ENCODE measurements at regions not wholly inside any gene's neighbourhood (a gene's known extent, or its start where the extent isn't known, plus 50 kb on each side); places are given as distances from the start of the nearest gene placed in this dataset.

- DNase-seq (ENCODE audit: low read depth) = no peak
- no peak for TF ChIP-seq CTCF (IDR thresholded peaks at IDR 0.05; ENCODE audit: control insufficient read depth, insufficient read depth, low read depth, low read length, missing control alignments)
- H3K4me3 ChIP-seq (ENCODE audit: control insufficient read depth, low read depth, low read length) = no peak overlapping the region
Measured at GRCh38 chr2:181398000-181398399, 59.2 kb upstream of the ITGA4 start.

GRCh38 chr2:181399027-181399426, 58.2 kb upstream of the ITGA4 start:
- no peak for TF ChIP-seq CTCF (IDR thresholded peaks at IDR 0.05; ENCODE audit: control insufficient read depth, insufficient read depth, low read depth, low read length, missing control alignments)
- no peak for DNase-seq (ENCODE audit: low read depth)
- no peak overlapping the region for H3K4me3 ChIP-seq (ENCODE audit: control insufficient read depth, low read depth, low read length)

- TF ChIP-seq CTCF (IDR thresholded peaks at IDR 0.05; ENCODE audit: control insufficient read depth, insufficient read depth, low read depth, low read length, missing control alignments) = no peak
- DNase-seq (ENCODE audit: low read depth) = no peak
- H3K4me3 ChIP-seq (ENCODE audit: control insufficient read depth, low read depth, low read length) = no peak overlapping the region
Measured at GRCh38 chr2:181404472-181404871, 52.7 kb upstream of the ITGA4 start.

- DNase-seq (ENCODE audit: low read depth) = no peak
- TF ChIP-seq CTCF (IDR thresholded peaks at IDR 0.05; ENCODE audit: control insufficient read depth, insufficient read depth, low read depth, low read length, missing control alignments) = no peak
- H3K4me3 ChIP-seq (ENCODE audit: control insufficient read depth, low read depth, low read length) = no peak overlapping the region
Measured at GRCh38 chr2:181407171-181407570, 50.0 kb upstream of the ITGA4 start.
